Stimulated activated CD4-positive, alpha-beta T cell treated with anti-CD3 and anti-CD28 coated beads, Interleukin-2, amount 100 ng/mL, for 4 hours (primary cell): ENCODE measurements at regions not wholly inside any gene's neighbourhood (a gene's known extent, or its start where the extent isn't known, plus 50 kb on each side); places are given as distances from the start of the nearest gene placed in this dataset.

Experiments
- DNase-seq: peaks from one replicate; pipeline ENCODE4 v3.0.0-alpha.2; 2020; ENCODE audit warnings: low read depth

GRCh38 chr9:135220601-135221575, 133.4 kb downstream of the OLFM1 start:
- DNase-seq: no peak

GRCh38 chr9:135221576-135221950, 134.1 kb downstream of the OLFM1 start:
- DNase-seq: no peak

DNA sequence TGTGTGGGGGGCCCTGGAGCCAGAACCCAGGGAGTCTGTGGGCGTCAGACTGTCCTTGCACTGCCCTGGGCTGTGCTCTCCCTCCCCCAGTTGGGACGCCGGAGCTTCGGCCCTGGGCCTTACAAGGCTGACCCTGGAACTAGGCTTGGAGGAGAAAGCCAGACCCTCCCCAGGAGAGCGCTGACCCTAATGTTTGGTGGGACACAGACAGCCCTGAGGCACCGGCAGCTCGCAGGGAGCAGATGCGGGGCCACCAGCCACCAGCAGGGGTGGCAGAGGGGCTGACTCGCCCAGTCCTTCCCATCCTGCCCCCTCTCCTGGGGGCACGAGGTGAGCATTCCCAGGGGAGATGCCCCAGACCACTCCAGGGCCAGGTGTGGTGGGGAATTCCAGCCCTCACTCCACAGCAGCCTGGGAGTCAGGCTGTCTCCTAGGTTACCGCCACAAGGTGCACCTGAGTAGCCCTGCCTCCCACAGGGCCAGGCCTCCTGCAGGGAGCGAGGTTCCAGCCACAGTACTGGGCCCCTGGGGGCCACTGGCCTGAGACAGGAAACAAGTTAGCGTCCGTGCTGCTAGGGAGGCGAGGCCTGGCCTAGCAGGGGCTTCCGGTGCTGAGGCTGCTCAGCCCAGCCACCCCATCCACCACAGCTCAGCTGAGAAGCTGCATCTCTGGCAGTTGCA, 134.6 kb downstream of the OLFM1 start:
- no peak for DNase-seq

DNA sequence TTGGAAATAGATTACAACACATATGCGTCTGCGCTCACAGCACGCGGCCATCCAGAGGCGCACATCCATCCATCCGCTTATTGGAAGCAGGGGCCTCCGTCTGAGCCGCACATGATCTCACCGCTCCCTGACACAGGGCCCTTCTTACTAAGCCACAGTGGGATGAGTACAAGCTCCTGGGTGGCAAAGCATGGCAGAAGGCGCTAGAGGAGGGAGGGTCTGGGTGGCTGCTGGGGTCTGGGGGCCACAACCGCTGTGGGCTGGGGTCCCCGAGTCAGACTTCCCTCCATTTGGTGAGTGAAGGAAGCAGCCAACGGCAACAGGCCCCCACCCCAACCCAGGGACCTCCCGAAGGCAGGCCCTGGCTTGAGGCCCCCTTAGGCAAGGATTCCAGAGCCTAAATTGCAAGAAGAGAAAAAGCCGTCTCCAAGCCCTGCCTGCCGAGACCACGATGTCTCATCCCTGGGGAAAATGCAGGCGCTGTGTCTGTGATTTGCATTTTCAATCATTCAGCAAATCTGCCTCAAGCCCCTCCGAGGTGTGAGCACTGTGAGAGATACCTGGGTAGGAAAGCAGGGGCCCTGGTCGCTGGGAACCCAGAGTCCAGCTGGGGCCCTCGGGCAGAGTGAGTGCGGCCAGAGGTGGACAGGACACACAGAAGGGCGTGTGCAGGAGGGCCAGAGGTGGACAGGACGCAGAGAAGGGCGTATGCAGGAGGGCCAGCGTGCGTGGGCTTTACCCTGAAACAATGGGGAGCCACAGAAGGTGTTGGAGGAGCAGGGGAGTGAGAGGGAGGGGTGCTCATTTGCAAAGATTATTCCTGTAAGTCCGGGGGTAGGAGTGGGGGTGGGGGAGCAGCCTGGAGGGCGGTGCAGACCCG, 135.7 kb downstream of the OLFM1 start:
- DNase-seq: no peak

GRCh38 chr9:135223831-135224230, 136.4 kb downstream of the OLFM1 start:
- no peak for DNase-seq

GRCh38 chr9:135224286-135224877, 136.9 kb downstream of the OLFM1 start:
- no peak for DNase-seq

DNA sequence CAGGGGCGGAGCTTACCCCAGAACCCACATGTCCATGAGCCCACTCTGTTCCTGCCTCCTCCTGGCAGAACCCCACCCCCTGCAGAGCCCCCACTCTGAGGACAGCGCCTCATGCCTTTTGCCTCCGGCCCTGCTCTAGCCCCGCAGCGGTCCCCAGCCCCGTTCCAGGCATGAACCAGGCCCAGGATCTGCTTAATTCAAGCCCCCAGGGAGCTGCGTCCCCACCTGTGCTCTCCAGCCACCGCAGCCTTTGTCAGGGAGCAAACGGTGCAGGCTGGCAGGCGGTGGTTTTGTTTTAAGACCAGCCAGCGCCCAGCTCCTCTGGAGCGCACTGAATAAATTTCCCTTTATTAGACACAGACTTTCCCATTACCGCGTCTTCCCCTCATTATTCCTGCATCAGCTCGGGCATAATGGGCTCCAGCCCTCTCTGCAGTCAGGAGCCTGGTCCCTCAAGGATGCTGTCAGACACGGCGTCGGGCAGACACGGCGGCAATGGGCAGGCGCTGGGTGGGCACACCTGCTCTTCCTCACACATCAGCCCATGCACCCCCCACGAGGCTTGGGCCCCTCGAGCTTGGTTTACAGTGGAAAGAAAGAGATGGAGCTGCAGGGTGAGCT, 137.6 kb downstream of the OLFM1 start:
- no peak for DNase-seq

GRCh38 chr9:135225619-135226228, 138.3 kb downstream of the OLFM1 start:
- DNase-seq: no peak

GRCh38 chr9:135226369-135227050, 139.0 kb downstream of the OLFM1 start:
- DNase-seq: no peak

- DNase-seq: no peak
These were observed 140.3 kb downstream of the OLFM1 start for GRCh38 chr9:135227641-135228251.

DNA sequence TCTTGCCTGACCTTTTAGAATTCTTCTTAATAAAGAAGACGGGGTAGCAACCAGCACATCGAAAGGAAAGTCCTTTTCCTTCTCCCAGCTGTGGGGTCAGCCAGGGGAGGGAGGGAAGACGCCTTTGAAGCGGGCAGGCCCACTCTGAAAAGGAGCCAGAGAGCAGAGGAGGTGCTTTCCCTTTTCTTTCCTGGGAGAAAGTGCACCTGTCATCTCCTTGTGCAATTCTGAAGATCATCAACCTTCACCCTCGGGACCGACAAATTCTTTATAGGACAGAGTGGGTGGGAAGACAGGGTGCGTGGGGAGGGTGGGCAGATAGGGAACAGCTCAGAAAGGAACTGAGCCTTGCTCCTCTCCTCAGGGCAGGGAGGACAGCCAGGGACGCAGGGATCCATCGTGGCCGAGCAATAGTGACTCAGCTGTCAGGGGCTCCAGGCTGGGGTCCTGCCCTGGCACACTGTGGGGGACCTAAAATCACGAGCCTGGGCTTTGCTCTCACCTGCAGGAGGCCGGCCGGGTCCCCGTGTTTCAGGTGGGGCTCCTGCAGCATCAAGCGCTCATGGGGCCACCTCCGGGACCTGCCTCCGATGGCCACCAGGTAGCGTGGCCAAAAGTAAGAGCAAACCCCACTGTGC, 141.0 kb downstream of the OLFM1 start:
- DNase-seq: no peak

DNA sequence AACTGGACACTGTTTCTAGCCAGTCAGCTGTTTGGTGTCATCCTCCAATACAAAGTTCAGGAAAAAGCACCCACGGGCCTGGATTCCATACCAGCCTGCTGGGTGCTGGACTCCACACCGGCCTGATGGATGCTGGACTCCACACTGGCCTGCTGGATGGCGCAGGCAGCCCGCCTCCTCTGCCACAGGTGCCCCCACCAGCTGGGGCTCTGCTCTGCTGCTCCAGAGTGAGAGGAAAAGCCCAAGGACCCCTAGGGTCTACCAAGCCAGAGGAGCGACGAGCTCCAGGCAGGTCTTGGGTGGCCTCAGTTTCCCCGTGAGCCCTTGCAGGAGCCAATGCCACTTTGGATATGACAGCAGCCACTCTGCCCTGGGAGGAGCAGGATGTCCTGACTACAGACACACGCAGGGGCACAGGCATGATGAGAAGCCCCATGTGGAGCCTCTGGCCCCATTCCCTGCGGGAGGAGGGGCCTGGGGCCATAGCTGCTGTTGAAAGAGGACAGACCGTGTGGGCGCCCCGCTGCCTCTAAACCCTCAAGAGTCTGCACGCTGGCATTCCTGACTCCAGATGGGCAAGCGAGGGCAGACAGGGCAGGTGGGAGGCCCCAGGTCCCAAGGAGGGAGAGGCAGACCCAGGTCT, 141.6 kb downstream of the OLFM1 start:
- DNase-seq: no peak

DNA sequence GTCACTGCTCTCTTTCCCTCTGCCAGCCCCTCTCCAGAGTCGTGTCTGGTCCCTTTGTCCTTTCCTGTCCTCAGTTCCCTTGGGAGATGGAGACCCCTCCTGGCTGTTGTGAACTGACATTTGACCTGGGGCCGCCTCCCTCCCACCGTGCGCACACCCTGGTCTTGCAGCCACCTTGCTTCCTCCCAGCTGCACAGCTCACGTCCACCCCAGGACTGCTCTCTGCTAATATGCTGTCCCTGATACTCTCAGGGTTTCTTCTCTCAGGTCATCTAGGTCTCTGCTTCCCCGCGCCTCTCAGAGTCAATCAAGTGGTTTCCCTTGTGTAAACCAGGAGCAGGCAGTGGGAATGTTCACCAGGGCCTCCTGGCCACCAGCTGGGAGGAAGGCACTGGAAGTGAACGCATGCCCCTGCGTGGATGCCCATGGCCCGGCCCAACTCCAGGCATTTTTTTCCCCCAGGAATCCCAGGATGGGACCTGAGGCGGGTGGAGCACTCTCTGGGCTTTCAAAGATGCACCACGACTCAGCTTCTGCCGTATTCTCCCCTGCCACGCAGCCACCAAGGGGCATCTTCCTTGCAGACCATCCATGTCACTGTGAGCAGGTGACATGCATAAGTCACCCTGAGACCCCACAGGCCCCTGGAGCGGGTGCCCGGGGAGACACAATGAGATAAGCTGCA, 142.4 kb downstream of the OLFM1 start:
- no peak for DNase-seq

- no peak for DNase-seq
These were observed 142.9 kb downstream of the OLFM1 start for GRCh38 chr9:135230386-135230765.

DNA sequence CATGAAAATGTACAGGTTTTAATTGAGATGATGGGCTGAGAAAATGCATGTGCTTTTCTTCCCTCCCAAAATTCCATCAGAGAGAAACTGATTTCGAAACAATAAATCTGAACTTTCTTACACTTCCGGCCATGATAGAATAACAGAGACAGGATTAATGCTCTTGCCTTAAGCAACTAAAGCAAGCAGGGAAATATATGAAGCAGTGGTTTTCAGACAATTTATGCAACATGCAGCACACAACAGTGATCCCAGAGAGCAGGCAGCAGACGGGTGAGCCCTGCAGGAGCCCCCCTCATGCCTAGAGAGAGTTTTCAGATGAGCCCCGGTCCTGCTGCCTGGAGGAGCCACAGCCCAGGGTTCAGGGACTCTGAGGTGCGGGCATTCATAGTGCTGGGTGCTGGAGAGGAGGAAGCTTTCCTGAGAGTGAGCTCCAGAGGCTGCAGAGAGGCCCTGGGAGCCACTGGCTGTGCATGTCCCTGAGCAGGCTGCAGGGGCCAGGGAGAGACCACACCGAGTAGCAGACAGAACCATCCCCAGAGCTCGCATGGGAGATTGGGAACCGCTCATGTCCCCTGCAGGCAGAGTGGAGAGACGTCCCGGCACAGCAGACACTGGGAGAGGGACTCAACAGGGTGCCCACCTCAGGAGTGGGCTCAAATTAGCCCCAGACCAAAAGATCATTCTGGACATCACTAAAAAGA, 143.5 kb downstream of the OLFM1 start:
- no peak for DNase-seq

DNA sequence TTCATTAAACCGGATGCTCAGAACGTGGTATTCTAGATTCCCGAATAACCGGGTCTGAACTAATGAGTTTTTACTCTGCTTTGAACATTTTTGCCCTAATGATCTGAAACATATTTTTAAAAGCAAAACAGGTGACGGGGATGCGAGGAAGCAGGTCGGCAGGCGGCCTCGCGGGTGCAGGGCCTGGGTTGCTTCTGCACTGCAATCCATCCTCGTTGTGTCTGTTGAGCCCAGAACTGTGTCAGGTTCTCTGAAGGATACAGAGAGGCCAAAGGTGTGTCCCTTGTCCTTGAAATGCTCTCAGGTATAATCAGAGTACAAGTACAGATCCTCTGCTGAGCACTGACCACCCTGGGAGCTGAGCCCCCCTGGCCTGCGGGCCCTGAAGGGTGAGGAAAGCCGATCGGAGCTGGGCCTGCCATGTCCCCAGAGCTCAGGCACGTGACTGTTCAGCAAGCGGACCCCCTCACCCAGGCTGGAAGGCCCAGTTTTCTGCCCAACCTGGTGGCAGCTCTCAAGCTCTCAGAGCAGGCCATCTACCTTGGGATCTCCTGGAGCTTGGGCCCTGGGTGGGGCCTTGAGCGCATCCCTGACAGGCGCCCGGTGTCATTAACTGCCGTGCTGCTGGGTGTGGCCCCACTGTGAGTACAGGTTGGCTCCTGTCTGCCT, 151.8 kb downstream of the OLFM1 start:
- no peak for DNase-seq

GRCh38 chr9:135239769-135240141, 152.3 kb downstream of the OLFM1 start:
- no peak for DNase-seq
